Erythroblast (primary cell): ENCODE measurements at regions not wholly inside any gene's neighbourhood (a gene's known extent, or its start where the extent isn't known, plus 50 kb on each side); places are given as distances from the start of the nearest gene placed in this dataset.

Experiments used
- GATA1 ChIP-seq: IDR thresholded peaks from 2 replicates; pipeline ENCODE4 v1.6.1; 2011; ENCODE audit warnings: low read depth, mild to moderate bottlenecking, control low read depth, low read length, moderate library complexity
- POLR2A ChIP-seq: IDR thresholded peaks from 2 replicates; pipeline ENCODE4 v1.6.1; 2011; ENCODE audit warnings: mild to moderate bottlenecking, low read length

GRCh38 chr1:81032973-81033425, 767.7 kb upstream of the ADGRL2 start:
- TF ChIP-seq POLR2A (no peak), GATA1 (no peak)
